NCI-H1048 (cell line): ENCODE measurements at regions not wholly inside any gene's neighbourhood (a gene's known extent, or its start where the extent isn't known, plus 50 kb on each side); places are given as distances from the start of the nearest gene placed in this dataset.
"Not testable (repeated sequence)": the region's sequence is repeated elsewhere in the genome, so short reads cannot be mapped to it uniquely, and the experiment has no call there.

Experiments used
- DNase-seq: peaks from one replicate; lab custom pipeline; 2025; lab: John Stamatoyannopoulos, UW

- DNase-seq = not testable (repeated sequence)
Observed at GRCh38 chr5:136545031-136545430, 179.7 kb upstream of the TRPC7 start.

DNA sequence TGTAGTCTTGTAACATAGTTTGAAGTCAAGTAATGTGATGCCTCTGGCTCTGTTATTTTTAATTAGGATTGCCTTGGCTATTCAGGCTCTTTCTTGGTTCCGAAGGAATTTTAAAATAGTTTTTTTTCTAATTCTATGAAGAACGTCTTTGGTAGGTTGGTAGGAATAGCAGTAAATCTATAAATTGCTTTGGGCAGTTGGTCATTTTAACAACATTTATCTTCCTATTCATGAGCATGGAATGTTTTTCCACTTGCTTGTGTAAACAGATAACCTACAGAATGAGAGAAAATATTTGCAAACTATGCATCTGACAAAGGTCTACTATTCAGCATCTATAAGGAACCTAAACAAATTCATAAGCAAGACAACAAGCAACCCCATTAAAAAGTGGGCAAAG is 173.2 kb upstream of the TRPC7 start:
- DNase-seq = no peak

GRCh38 chr5:136529081-136529480 is 163.7 kb upstream of the TRPC7 start:
- DNase-seq = no peak

- no peak for DNase-seq
Observed at GRCh38 chr5:136528481-136529030, 163.2 kb upstream of the TRPC7 start.

- no peak for DNase-seq
Observed at GRCh38 chr5:136527311-136527710, 162.0 kb upstream of the TRPC7 start.

GRCh38 chr5:136526791-136527190 is 161.4 kb upstream of the TRPC7 start:
- DNase-seq = no peak

GRCh38 chr5:136526021-136526420 is 160.7 kb upstream of the TRPC7 start:
- no peak for DNase-seq

GRCh38 chr5:136525597-136525996 is 160.3 kb upstream of the TRPC7 start:
- DNase-seq = no peak

- DNase-seq = no peak
Observed at GRCh38 chr5:136522217-136522956, 157.0 kb upstream of the TRPC7 start.

DNA sequence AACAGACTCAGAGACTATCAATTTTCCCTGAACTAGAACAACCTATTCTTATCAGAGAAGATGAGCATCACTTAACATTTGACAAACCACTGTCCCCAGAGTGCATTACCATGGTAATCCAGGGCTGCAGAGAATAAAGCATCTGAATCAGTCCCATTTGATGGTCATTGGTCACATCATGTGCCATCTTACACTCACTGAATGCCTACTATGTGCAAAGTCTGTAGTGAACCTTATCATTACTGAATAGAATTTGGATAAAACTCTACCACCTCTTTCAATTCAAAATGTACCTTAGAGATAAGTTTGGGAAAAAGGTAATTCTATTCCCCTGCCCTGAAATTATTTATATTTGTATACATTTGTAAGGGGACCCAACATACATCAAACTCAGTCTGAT is 156.4 kb upstream of the TRPC7 start:
- DNase-seq = no peak

GRCh38 chr5:136518814-136519213 is 153.5 kb upstream of the TRPC7 start:
- DNase-seq = no peak

- DNase-seq = no peak
Observed at GRCh38 chr5:136518174-136518573, 152.8 kb upstream of the TRPC7 start.

DNA sequence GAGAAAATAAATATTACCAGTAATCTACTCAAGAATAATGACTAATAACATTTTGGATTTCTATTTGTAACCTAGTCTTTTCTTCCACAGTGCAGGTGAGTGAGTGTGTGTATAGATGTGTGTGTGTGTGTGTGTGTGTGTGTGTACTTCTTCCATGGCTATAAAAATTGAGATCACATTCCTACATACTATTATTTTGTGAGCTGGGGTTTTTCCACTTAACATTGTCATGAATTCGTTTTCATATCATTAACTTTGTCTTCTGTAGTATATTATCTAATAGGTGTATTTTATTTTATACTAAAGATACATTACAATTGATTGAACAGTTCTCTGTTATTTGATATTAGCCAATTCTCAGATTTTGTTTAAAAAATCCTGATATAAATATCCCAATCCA is 152.4 kb upstream of the TRPC7 start:
- no peak for DNase-seq

DNA sequence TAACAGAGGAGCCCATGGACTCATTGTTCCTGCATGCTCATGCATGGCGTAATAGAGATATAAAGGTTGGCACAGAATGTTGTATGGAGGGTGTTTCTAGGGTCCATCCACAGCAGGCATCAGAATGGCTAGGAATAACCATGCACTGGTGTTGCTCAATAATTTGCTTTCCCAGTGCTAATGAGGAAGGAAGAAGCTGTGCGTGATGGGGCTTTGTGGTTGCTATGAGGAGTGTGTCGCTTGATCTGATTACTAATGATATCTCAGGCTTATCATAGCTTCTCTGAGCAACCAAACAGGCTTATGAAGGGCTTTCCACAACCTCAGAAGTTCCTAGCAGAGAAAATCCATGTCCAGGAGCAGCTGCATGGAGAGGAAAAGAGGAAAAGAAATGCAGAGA is 151.3 kb upstream of the TRPC7 start:
- DNase-seq = no peak

DNA sequence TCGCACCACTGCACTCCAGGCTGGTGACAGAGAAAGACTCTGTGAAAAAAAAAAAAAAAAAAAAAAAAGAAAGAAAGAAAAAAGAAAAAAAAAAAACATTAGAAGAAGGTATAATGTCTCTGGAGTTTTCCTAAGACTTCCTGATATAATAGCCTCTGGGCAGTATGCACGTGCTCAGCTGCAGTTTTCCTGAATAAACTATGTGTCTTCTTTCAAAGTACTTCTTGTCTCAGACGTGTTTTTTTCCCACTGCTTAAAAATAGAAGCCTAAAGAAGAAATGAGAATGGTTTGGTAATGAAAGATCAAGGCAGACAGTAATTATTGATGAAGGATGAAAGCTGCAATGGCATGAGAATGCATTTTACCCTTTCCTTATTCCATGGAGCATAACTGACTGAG is 148.1 kb upstream of the TRPC7 start:
- DNase-seq = no peak

DNA sequence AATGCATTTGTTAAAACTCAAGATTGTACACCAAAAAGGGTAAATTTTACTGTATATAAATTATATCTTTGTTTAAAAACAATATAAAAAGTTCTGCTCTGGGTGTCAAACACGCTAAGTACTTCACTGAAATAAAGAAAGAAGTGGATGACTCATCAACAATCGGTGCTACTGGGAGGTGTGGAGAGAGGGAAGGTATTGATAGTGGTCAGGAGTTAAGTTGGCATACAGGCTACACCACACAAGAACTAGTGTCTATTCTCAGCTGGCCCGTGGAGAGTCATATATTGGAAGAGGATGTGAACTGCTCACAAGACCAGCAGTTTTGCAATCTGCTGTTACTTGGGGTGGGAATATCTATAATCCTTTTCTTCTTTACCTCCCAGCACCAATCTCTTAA is 145.7 kb upstream of the TRPC7 start:
- DNase-seq = no peak

DNA sequence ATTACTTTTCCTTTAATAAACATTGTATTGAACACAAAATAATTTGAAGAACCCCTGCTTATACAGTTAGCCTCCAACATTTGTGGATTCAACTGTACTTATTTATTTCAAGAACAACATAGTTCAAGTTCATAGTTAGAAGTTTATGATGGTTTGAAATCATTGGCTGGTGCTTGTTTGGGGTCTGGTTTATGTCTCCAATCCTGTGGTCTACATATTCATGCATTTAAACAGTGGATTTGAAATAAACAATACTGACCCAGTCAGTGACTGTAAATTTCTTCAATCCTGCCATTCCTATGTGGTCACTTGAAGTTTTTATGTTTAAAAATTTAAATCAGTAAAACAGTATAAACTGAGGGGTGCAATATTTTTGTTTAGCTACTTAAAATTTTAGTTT is 145.1 kb upstream of the TRPC7 start:
- no peak for DNase-seq

DNA sequence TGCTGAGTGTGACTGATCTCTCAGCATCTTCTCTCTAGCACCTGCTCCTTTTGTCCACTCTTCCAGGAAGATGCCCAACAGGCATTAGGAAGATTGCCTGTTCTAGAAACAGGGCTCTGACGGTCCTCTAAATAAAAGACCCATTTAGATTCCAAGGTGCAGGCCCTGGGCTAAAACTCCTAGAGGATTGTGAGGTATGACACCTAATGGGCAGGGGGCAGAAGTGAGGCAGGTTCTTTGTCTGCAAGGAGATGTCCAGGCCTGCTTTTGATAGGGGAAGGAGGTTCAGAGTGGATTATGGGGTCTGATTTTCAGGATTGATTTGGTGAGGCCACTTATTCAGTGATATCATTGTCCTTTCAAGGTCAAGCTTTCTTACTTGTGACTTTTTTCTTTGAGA is 140.8 kb upstream of the TRPC7 start:
- no peak for DNase-seq

DNA sequence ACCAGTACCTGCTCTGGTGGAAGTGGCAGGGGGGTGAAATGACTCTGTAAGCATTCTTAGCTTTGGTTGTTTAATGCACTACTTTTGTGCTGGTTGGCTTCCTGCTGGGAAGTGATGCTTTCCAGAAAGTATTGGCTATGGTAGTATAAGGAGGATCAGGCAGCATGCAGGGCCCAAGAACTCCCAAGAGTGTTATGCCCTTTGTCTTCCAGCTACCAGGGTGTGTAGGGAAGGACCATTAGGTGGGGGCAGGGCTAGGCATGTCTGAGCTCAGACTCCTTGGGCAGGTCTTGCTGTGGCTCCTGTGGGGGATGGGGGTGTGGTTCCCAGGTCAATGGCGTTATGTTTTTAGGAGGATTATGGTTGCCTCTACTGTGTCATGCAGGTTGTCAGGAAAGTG is 135.8 kb upstream of the TRPC7 start:
- no peak for DNase-seq

DNA sequence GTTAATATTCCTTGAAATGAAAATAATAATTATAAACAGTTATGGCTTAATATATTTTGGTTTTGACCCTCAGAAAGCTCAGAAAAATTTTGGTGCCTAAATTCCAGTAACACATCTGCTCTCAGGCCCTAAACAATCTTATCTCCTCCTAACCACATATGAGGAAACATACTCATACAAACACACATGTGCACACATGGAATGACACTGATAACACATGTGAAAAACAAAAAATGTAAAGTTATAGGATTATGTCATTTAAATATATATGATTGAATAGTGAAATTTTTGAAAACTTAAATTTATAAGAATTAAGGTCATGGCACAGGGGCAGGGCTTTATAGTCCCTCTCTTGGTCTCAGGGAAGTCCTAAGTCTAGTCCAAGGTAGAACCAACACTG is 127.2 kb upstream of the TRPC7 start:
- DNase-seq = no peak

DNA sequence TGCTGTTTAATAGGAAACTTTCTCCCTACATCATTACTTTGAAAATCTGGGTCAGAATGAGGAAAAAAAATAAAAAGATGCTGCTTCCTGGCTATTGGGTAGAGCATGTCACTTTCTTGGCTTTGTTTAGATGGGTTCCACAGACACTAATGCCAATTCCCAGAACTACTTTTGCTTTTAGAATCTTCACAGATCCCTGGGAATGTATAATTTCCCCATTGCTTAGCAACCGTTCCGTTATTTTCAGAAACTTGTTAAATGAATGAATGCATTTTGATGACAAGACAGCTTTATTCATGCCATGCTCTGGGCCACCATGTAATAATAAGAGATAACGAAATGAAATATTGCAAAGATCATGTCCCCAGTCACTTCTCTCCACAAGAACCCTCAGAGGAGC is 126.5 kb upstream of the TRPC7 start:
- no peak for DNase-seq

DNA sequence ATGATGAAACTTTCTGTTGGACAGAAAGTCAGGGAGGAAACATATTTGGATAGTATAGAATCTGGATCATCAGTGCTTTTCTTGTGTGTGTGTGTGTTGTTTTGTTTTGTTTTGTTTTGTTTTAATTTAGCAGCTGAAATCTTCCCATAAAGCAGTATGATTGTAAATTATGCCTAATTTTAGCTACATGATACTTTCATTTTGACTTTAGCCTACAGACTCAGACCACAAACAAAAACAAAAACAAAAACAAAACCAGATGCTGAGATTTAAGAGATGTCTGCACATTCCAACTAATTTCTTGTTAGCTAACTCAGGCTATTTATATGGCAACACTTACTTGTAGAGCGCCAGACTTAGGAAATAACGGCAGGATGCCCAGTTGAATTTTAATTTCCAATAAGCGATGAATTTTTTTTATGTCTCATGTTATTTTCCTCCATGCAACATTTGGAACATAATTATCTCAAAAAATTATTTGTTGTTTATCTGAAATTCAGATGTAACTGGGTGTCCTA is 119.5 kb upstream of the TRPC7 start:
- DNase-seq = no peak

- no peak for DNase-seq
Observed at GRCh38 chr5:136482206-136482605, 116.9 kb upstream of the TRPC7 start.

DNA sequence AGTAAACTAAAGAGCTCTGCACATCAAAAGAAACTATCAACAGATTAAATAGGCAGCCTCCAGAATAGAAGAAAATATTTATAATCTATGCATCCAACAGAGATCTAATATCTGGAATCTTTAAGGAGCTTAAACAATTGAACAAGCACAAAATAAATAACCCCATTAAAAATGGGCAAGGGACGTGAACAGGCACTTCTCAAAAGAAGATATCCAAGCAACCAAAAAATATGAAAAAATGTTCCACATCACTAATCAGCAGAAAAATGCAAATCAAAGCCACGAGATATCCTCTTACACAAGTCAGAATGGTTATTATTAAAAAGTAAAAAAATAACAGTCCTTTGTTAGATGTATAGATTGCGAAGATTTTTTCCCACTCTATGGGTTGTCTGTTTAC is 109.1 kb upstream of the TRPC7 start:
- no peak for DNase-seq
